Stimulated activated CD4-positive, alpha-beta T cell treated with anti-CD3 and anti-CD28 coated beads, Interleukin-2, amount 100 ng/mL, for 24 hours (primary cell): ENCODE measurements at regions not wholly inside any gene's neighbourhood (a gene's known extent, or its start where the extent isn't known, plus 50 kb on each side); places are given as distances from the start of the nearest gene placed in this dataset.
A peak's percentile ranks its signal among the peaks of the same experiment; 100 is the strongest.
"Not testable (repeated sequence)": the region's sequence is repeated elsewhere in the genome, so short reads cannot be mapped to it uniquely, and the experiment has no call there.

Experiments
- DNase-seq, 2 donors: peaks; one replicate each; pipeline ENCODE4 v3.0.0-alpha.2; 2020

GRCh38 chr12:107826276-107826675, 51.8 kb downstream of the ASCL4 start:
- DNase-seq = no peak

GRCh38 chr12:107829271-107829670, 54.8 kb downstream of the ASCL4 start:
- DNase-seq = no peak

- no peak for DNase-seq
Measured at GRCh38 chr12:107832441-107832840, 57.9 kb downstream of the ASCL4 start.

GRCh38 chr12:107840186-107840585, 65.7 kb downstream of the ASCL4 start:
- DNase-seq = no peak

- DNase-seq = no peak
Measured at GRCh38 chr12:107843351-107844311, 69.1 kb downstream of the ASCL4 start.

GRCh38 chr12:107844312-107844921, 69.9 kb downstream of the ASCL4 start:
- DNase-seq = no peak

- no peak for DNase-seq
Measured at GRCh38 chr12:107845226-107845979, 70.9 kb downstream of the ASCL4 start.

- no peak for DNase-seq
Measured at GRCh38 chr12:107845980-107846659, 71.6 kb downstream of the ASCL4 start.

GRCh38 chr12:107847430-107847829, 72.9 kb downstream of the ASCL4 start:
- no peak for DNase-seq

GRCh38 chr12:107847830-107848229, 73.3 kb downstream of the ASCL4 start:
- no peak for DNase-seq

GRCh38 chr12:107853479-107853878, 79.0 kb downstream of the ASCL4 start:
- DNase-seq = no peak

GRCh38 chr12:107855471-107855870, 81.0 kb downstream of the ASCL4 start:
- DNase-seq = no peak

GRCh38 chr12:107856096-107856495, 81.6 kb downstream of the ASCL4 start:
- DNase-seq = no peak

GRCh38 chr12:107857191-107857590, 82.7 kb downstream of the ASCL4 start:
- DNase-seq = no peak

- no peak for DNase-seq
Measured at GRCh38 chr12:107859367-107859766, 84.9 kb downstream of the ASCL4 start.

- DNase-seq = no peak
Measured at GRCh38 chr12:107864235-107864634, 89.7 kb downstream of the ASCL4 start.

- not testable (repeated sequence) for DNase-seq
Measured at GRCh38 chr12:107864727-107865126, 90.2 kb downstream of the ASCL4 start.

GRCh38 chr12:107873223-107873622, 98.7 kb downstream of the ASCL4 start:
- DNase-seq = no peak

- DNase-seq = no peak
Measured at GRCh38 chr12:107875786-107876185, 101.3 kb downstream of the ASCL4 start.

GRCh38 chr12:107884769-107885694, 110.5 kb downstream of the ASCL4 start:
- peak; percentile 43 to 44 for DNase-seq

GRCh38 chr12:107888789-107889188, 114.3 kb downstream of the ASCL4 start:
- DNase-seq = no peak

GRCh38 chr12:107891967-107892366, 117.5 kb downstream of the ASCL4 start:
- DNase-seq = no peak
